Cardiac fibroblast (primary cell): ENCODE measurements at regions not wholly inside any gene's neighbourhood (a gene's known extent, or its start where the extent isn't known, plus 50 kb on each side); places are given as distances from the start of the nearest gene placed in this dataset.

Experiments used
- DNase-seq, 2 donors: peaks; one replicate each; pipeline versions ENCODE4 v3.0.0 to v3.0.0-alpha.2; 2010; ENCODE audit warnings: low read depth in 2 of 2
- H3K4me3 ChIP-seq, 2 donors: replicated peaks in 1 of 2; 1 replicate in 1 of 2; 2 replicates in 1 of 2; pipeline ENCODE4 v1.5.1; 2011; ENCODE audit warnings: low read depth in 2 of 2, low read length in 2 of 2, mild to moderate bottlenecking in 2 of 2, moderate library complexity in 1 of 2
- CTCF ChIP-seq: IDR thresholded peaks from one replicate; pipeline ENCODE4 v1.5.1; 2011; ENCODE audit warnings: low read depth, mild to moderate bottlenecking, low read length, inconsistent platforms

- no peak for DNase-seq
- TF ChIP-seq CTCF = no peak
- no peak overlapping the region for H3K4me3 ChIP-seq
Observed at GRCh38 chr13:78829821-78830220, 170.9 kb upstream of the OBI1 start.

GRCh38 chr13:78827471-78827870 is 168.5 kb upstream of the OBI1 start:
- no peak for TF ChIP-seq CTCF
- no peak for DNase-seq
- no peak overlapping the region for H3K4me3 ChIP-seq

GRCh38 chr13:78826936-78827335 is 168.0 kb upstream of the OBI1 start:
- DNase-seq = no peak
- no peak for TF ChIP-seq CTCF
- no peak overlapping the region for H3K4me3 ChIP-seq

GRCh38 chr13:78826312-78826711 is 167.4 kb upstream of the OBI1 start:
- no peak overlapping the region for H3K4me3 ChIP-seq
- no peak for TF ChIP-seq CTCF
- no peak for DNase-seq

- H3K4me3 ChIP-seq = no peak overlapping the region
- DNase-seq = no peak
- no peak for TF ChIP-seq CTCF
Observed at GRCh38 chr13:78820541-78820940, 161.6 kb upstream of the OBI1 start.

- no peak for DNase-seq
- H3K4me3 ChIP-seq = no peak overlapping the region
- no peak for TF ChIP-seq CTCF
Observed at GRCh38 chr13:78816592-78816991, 157.6 kb upstream of the OBI1 start.

GRCh38 chr13:78816154-78816553 is 157.2 kb upstream of the OBI1 start:
- no peak for TF ChIP-seq CTCF
- DNase-seq = no peak

More at GRCh38 chr13:78816154-78816553, 157.2 kb upstream of the OBI1 start:
- no peak overlapping the region for H3K4me3 ChIP-seq
